Superior temporal gyrus (tissue), 1 donor: ENCODE measurements at regions not wholly inside any gene's neighbourhood (a gene's known extent, or its start where the extent isn't known, plus 50 kb on each side); places are given as distances from the start of the nearest gene placed in this dataset.

ENCODE experiments used
- DNase-seq: peaks from one replicate; pipeline ENCODE4 v3.0.0-alpha.2; 2016; ENCODE audit errors: extremely low spot score

- no peak for DNase-seq
Measured at GRCh38 chr7:156480671-156481070, 159.9 kb upstream of the RNF32 start.

- DNase-seq = no peak
Measured at GRCh38 chr7:156479596-156479995, 161.0 kb upstream of the RNF32 start.

- DNase-seq = no peak
Measured at GRCh38 chr7:156478486-156478885, 162.1 kb upstream of the RNF32 start.

GRCh38 chr7:156475666-156476065 lies 164.9 kb upstream of the RNF32 start:
- no peak for DNase-seq

- DNase-seq = no peak
Measured at GRCh38 chr7:156475179-156475578, 165.4 kb upstream of the RNF32 start.

- no peak for DNase-seq
Measured at GRCh38 chr7:156474241-156474743, 166.3 kb upstream of the RNF32 start.

GRCh38 chr7:156473476-156474240 lies 166.9 kb upstream of the RNF32 start:
- DNase-seq = peak; percentile 73

- DNase-seq = no peak
Measured at GRCh38 chr7:156472267-156472666, 168.3 kb upstream of the RNF32 start.

GRCh38 chr7:156470399-156471320 lies 169.9 kb upstream of the RNF32 start:
- DNase-seq = no peak

GRCh38 chr7:156466955-156467625 lies 173.5 kb upstream of the RNF32 start:
- no peak for DNase-seq

GRCh38 chr7:156466272-156466671 lies 174.3 kb upstream of the RNF32 start:
- DNase-seq = no peak

GRCh38 chr7:156465186-156465585 lies 175.4 kb upstream of the RNF32 start:
- no peak for DNase-seq

- DNase-seq = no peak
Measured at GRCh38 chr7:156464339-156464738, 176.2 kb upstream of the RNF32 start.

GRCh38 chr7:156463280-156463679 lies 177.3 kb upstream of the RNF32 start:
- no peak for DNase-seq

GRCh38 chr7:156461881-156462665 lies 178.5 kb upstream of the RNF32 start:
- no peak for DNase-seq

- no peak for DNase-seq
Measured at GRCh38 chr7:156460858-156461627, 179.5 kb upstream of the RNF32 start.

GRCh38 chr7:156459582-156459981 lies 181.0 kb upstream of the RNF32 start:
- no peak for DNase-seq

- no peak for DNase-seq
Measured at GRCh38 chr7:156459067-156459466, 181.5 kb upstream of the RNF32 start.

- DNase-seq = no peak
Measured at GRCh38 chr7:156458011-156458410, 182.6 kb upstream of the RNF32 start.

- DNase-seq = no peak
Measured at GRCh38 chr7:156456503-156457115, 184.0 kb upstream of the RNF32 start.
